Esophagus muscularis mucosa (tissue), 4 donors: ENCODE measurements at regions not wholly inside any gene's neighbourhood (a gene's known extent, or its start where the extent isn't known, plus 50 kb on each side); places are given as distances from the start of the nearest gene placed in this dataset.

Experiments used
- DNase-seq: peaks from one replicate; pipeline ENCODE4 v3.0.0-alpha.2; 2017; ENCODE audit errors: extremely low spot score
- H3K27ac ChIP-seq, 4 donors: fragments of 200-600 bp; sonication (generic); replicated peaks in 1 of 4; 1 replicate in 3 of 4; 2 replicates in 1 of 4; pipeline ENCODE4 v1.5.1; 2016 to 2019; ENCODE audit warnings: mild to moderate bottlenecking in 1 of 4
- H3K27me3 ChIP-seq, 4 donors: fragments of 200-600 bp; sonication (generic); one replicate each; pipeline versions ENCODE4 v1.5.1 to v1.6.0; 2016 to 2019
- H3K36me3 ChIP-seq, 4 donors: fragments of 200-600 bp; sonication (generic); one replicate each; pipeline ENCODE4 v1.5.1; 2016 to 2019
- H3K4me1 ChIP-seq, 4 donors: fragments of 200-600 bp; sonication (generic); one replicate each; pipeline ENCODE4 v1.5.1; 2016 to 2019
- H3K4me3 ChIP-seq, 4 donors: fragments of 200-600 bp; sonication (generic); 1 replicate in 2 of 4; 2 replicates in 2 of 4; pipeline ENCODE4 v1.5.1; 2016 to 2019; ENCODE audit warnings: mild to moderate bottlenecking in 4 of 4, moderate library complexity in 1 of 4
- H3K9me3 ChIP-seq, 4 donors: fragments of 200-600 bp; sonication (generic); 1 replicate in 3 of 4; 2 replicates in 1 of 4; pipeline ENCODE4 v1.5.1; 2016 to 2019
- EP300 ChIP-seq: sonication (generic); formaldehyde crosslinking; IDR thresholded peaks from one replicate; pipeline ENCODE4 v1.6.1; 2017; ENCODE audit warnings: antibody characterized with exemption
- POLR2A ChIP-seq: fragments of 450-650 bp; IDR thresholded peaks from one replicate; pipeline ENCODE4 v1.6.1; 2017; ENCODE audit warnings: antibody characterized with exemption, moderate library complexity, mild to moderate bottlenecking, low read depth
- POLR2AphosphoS5 ChIP-seq, 2 donors: sonication (generic); formaldehyde crosslinking; IDR thresholded peaks; one replicate each; pipeline ENCODE4 v1.6.1; 2017; ENCODE audit warnings: antibody characterized with exemption in 2 of 2
- WGBS: methylation state at CpG from one replicate; pipeline ENCODE4 v1.1.5; 2018; 5-methylcytosine and 5-hydroxymethylcytosine counted together
- intact Hi-C: fragments of 100-400 bp; cut with DNase I; formaldehyde crosslinking; loops from one replicate; pipeline ENCODE4 v1.15.1; 2023
- TF ChIP-seq, protein P1 (sequence below), 3 experiments: fragments of 200-600 bp in 2 of 3; fragments of 450-650 bp in 1 of 3; sonication (generic) in 2 of 3; IDR thresholded peaks; one replicate each; pipeline ENCODE4 v1.5.1; 2017 to 2019; ENCODE audit warnings: antibody characterized with exemption in 3 of 3, mild to moderate bottlenecking in 2 of 3, moderate library complexity in 1 of 3

- H3K27ac ChIP-seq = no peak overlapping the region
- H3K9me3 ChIP-seq = no peaks in the 10 kb centered on the region
- H3K36me3 ChIP-seq = no peaks in the 10 kb centered on the region
- intact Hi-C loops = no loop called here
- H3K27me3 ChIP-seq = no peaks in the 10 kb centered on the region
- 75% methylated on average over 3 of the region's 3 CpGs for WGBS
- TF ChIP-seq, protein P1, sequence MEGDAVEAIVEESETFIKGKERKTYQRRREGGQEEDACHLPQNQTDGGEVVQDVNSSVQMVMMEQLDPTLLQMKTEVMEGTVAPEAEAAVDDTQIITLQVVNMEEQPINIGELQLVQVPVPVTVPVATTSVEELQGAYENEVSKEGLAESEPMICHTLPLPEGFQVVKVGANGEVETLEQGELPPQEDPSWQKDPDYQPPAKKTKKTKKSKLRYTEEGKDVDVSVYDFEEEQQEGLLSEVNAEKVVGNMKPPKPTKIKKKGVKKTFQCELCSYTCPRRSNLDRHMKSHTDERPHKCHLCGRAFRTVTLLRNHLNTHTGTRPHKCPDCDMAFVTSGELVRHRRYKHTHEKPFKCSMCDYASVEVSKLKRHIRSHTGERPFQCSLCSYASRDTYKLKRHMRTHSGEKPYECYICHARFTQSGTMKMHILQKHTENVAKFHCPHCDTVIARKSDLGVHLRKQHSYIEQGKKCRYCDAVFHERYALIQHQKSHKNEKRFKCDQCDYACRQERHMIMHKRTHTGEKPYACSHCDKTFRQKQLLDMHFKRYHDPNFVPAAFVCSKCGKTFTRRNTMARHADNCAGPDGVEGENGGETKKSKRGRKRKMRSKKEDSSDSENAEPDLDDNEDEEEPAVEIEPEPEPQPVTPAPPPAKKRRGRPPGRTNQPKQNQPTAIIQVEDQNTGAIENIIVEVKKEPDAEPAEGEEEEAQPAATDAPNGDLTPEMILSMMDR (IDR thresholded peaks at IDR 0.05) = no peak
- TF ChIP-seq POLR2A = no peak
- no peak for TF ChIP-seq POLR2AphosphoS5 (IDR thresholded peaks at IDR 0.05)
- H3K4me3 ChIP-seq = no peak overlapping the region
- DNase-seq = no peak
- H3K4me1 ChIP-seq = no peaks in the 10 kb centered on the region
Observed at GRCh38 chr4:10295301-10295700, 161.9 kb downstream of the ZNF518B start.

DNA sequence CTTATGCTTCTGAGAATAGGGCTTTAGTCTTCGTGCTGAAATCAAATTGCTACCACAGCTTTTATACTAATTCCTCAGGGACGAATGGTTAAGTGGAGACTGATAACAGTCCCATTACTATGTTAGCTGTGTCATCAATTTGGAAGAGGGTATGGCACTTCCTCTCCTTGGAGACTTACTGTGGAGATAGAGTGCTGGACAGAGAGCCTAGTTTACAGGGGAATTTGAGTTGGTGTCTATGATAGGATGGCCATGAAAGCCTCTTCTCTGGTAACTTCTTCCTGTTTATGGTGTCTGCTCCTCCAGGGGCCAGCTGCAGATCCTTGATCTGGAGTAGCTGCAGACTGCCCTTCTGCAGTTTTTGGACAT is 167.7 kb downstream of the ZNF518B start:
- Histone ChIP-seq H3K4me3 (no peak overlapping the region), H3K27me3 (no peaks in the 10 kb centered on the region), H3K36me3 (no peaks in the 10 kb centered on the region), H3K4me1 (no peaks in the 10 kb centered on the region), H3K9me3 (no peaks in the 10 kb centered on the region), H3K27ac (no peak overlapping the region)
- no peak for TF ChIP-seq EP300
- TF ChIP-seq, protein P1 (IDR thresholded peaks at IDR 0.05) = no peak
- TF ChIP-seq POLR2A = no peak
- no peak for TF ChIP-seq POLR2AphosphoS5 (IDR thresholded peaks at IDR 0.05)
- DNase-seq = no peak
- WGBS = 78% methylated on average over 2 of the region's 2 CpGs
- intact Hi-C loops = no loop called here

DNA sequence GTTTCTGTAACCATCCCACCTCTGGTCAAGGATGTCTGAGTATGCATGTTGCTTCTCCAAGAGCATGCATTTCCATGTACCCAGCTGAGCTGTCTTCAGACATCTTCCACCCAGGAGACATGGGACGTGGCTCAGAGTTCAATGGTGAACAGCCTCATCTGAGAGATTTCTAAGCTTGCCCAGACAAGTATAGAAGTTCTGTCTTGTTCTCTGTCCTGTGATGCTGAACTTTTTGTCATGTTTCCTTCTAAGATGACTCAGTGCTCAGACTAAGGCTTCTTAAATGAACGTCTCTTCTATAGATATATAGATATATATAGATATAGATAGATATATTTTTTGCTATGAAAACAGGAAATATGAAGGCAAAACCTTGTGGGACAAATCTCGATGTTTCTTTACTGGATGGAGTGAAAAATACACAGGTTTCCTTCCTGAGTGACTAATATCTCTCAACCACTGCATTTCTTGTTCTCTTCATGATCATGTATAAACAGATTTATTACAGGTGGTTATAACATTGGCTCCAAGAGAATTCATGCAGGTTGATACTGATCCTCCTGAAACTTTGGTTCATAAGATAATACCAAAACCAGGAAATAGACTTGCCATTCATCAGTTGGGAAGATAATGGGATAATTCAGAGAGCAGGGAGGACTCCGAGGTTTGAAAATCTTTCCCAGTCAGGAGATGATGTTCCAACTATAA is 168.2 kb downstream of the ZNF518B start:
- H3K4me1 ChIP-seq = no peaks in the 10 kb centered on the region
- 80% methylated on average over 3 of the region's 4 CpGs for WGBS
- no peak overlapping the region for H3K4me3 ChIP-seq
- no peak for DNase-seq
- no peaks in the 10 kb centered on the region for H3K9me3 ChIP-seq
- no peak overlapping the region for H3K27ac ChIP-seq
- intact Hi-C loops = no loop called here
- TF ChIP-seq POLR2AphosphoS5 (IDR thresholded peaks at IDR 0.05) (no peak), EP300 (no peak), POLR2A (no peak)
- TF ChIP-seq, protein P1 (IDR thresholded peaks at IDR 0.05) = no peak
- no peaks in the 10 kb centered on the region for H3K36me3 ChIP-seq
- no peaks in the 10 kb centered on the region for H3K27me3 ChIP-seq

DNA sequence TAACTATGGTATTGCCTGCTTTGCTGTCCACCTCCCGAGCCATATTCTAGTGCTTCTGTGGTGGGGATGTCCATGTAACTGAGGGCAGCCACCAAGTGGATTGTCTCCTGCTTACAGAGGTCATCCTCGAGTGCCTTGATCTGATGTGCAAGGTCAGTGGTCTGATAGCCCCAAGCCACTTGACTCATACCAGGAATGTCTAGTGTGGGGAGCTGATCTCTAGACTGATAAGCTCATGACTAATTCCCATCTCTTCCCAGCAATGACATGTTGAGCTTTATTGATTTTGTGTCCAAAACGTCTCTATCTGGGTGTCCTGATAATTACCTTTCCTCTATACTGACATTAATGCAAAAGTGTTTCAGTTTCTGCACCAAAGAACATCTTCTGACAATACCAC is 168.4 kb upstream of the WDR1 start:
- TF ChIP-seq, protein P1 (IDR thresholded peaks at IDR 0.05) = no peak
- TF ChIP-seq POLR2A (no peak), POLR2AphosphoS5 (IDR thresholded peaks at IDR 0.05) (no peak), EP300 (no peak)
- no peaks in the 10 kb centered on the region for H3K27me3 ChIP-seq
- intact Hi-C loops = no loop called here
- no peak overlapping the region for H3K4me3 ChIP-seq
- H3K27ac ChIP-seq = no peak overlapping the region
- 51% methylated on average over 3 of the region's 3 CpGs for WGBS
- H3K36me3 ChIP-seq = no peaks in the 10 kb centered on the region
- DNase-seq = no peak
- no peaks in the 10 kb centered on the region for H3K9me3 ChIP-seq
- peaks cover 0 to 4% (median 0%) of the 10 kb centered on the region in 4 donors for H3K4me1 ChIP-seq

DNA sequence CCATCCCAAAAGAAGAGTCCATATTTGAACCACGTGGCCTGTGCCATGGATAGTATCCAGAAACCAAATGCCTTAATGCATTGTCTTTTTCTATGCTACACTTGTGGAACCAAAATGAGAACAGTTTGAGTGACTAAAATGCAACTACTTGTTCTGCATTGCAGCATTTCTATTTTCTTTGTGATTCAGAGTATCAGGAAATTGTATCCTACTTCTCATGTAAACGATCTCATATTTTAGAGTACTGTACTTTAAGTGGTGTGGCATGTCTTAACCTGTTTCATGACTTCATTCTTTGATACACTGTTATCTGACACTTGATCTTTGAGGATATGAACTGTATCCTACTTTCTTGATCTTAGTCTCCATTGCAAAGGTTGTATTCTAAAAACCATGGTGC is 167.2 kb upstream of the WDR1 start:
- H3K9me3 ChIP-seq = no peaks in the 10 kb centered on the region
- no peaks in the 10 kb centered on the region for H3K27me3 ChIP-seq
- intact Hi-C loops = no loop called here
- no peak overlapping the region for H3K4me3 ChIP-seq
- H3K27ac ChIP-seq = no peak overlapping the region
- H3K36me3 ChIP-seq = no peaks in the 10 kb centered on the region
- DNase-seq = no peak
- no peak for TF ChIP-seq POLR2A
- TF ChIP-seq EP300 = no peak
- TF ChIP-seq, protein P1 (IDR thresholded peaks at IDR 0.05) = no peak
- no peak for TF ChIP-seq POLR2AphosphoS5 (IDR thresholded peaks at IDR 0.05)
- WGBS = 64% methylated on average over 2 of the region's 2 CpGs
- peaks cover 0 to 4% (median 0%) of the 10 kb centered on the region in 4 donors for H3K4me1 ChIP-seq
